NCI-H2029 treated with DMSO at 0.1 percent for 48 hours (cell line): ENCODE measurements at regions not wholly inside any gene's neighbourhood (a gene's known extent, or its start where the extent isn't known, plus 50 kb on each side); places are given as distances from the start of the nearest gene placed in this dataset.

ENCODE experiments used
- DNase-seq: peaks from one replicate; lab custom pipeline; 2025; lab: John Stamatoyannopoulos, UW

- no peak for DNase-seq
Measured at GRCh38 chr16:86683441-86684194, 105.3 kb downstream of the FOXL1 start.

- DNase-seq = no peak
Measured at GRCh38 chr16:86685076-86685475, 106.7 kb downstream of the FOXL1 start.

GRCh38 chr16:86690970-86691369 is 112.6 kb downstream of the FOXL1 start:
- no peak for DNase-seq

- no peak for DNase-seq
Measured at GRCh38 chr16:86692426-86692825, 114.1 kb downstream of the FOXL1 start.

- no peak for DNase-seq
Measured at GRCh38 chr16:86693033-86693432, 114.7 kb downstream of the FOXL1 start.

GRCh38 chr16:86697715-86698114 is 119.4 kb downstream of the FOXL1 start:
- no peak for DNase-seq

GRCh38 chr16:86700046-86700945 is 121.9 kb downstream of the FOXL1 start:
- DNase-seq = no peak

- DNase-seq = no peak
Measured at GRCh38 chr16:86701286-86701975, 123.1 kb downstream of the FOXL1 start.

- DNase-seq = no peak
Measured at GRCh38 chr16:86702824-86703588, 124.7 kb downstream of the FOXL1 start.

GRCh38 chr16:86704516-86704915 is 126.2 kb downstream of the FOXL1 start:
- no peak for DNase-seq

- DNase-seq = no peak
Measured at GRCh38 chr16:86706726-86707125, 128.4 kb downstream of the FOXL1 start.

- no peak for DNase-seq
Measured at GRCh38 chr16:86707171-86707570, 128.8 kb downstream of the FOXL1 start.

- DNase-seq = no peak
Measured at GRCh38 chr16:86707581-86707980, 129.2 kb downstream of the FOXL1 start.

GRCh38 chr16:86708431-86708830 is 130.1 kb downstream of the FOXL1 start:
- DNase-seq = no peak

- DNase-seq = no peak
Measured at GRCh38 chr16:86709103-86709502, 130.8 kb downstream of the FOXL1 start.

GRCh38 chr16:86709902-86710601 is 131.7 kb downstream of the FOXL1 start:
- no peak for DNase-seq

GRCh38 chr16:86710602-86710950 is 132.2 kb downstream of the FOXL1 start:
- no peak for DNase-seq

GRCh38 chr16:86712158-86713009 is 134.0 kb downstream of the FOXL1 start:
- DNase-seq = no peak

GRCh38 chr16:86713021-86713631 is 134.8 kb downstream of the FOXL1 start:
- DNase-seq = no peak

GRCh38 chr16:86714166-86714565 is 135.8 kb downstream of the FOXL1 start:
- DNase-seq = no peak
